Activated CD4-positive, alpha-beta T cell treated with anti-CD3 and anti-CD28 coated beads, Interleukin-2, Interleukin-4, amounts not matched to agents 100 ng/mL and 50 ng/mL, durations not matched to agents 16 hours and 8 hours (primary cell): ENCODE measurements at regions not wholly inside any gene's neighbourhood (a gene's known extent, or its start where the extent isn't known, plus 50 kb on each side); places are given as distances from the start of the nearest gene placed in this dataset.
"Not testable (repeated sequence)": the region's sequence is repeated elsewhere in the genome, so short reads cannot be mapped to it uniquely, and the experiment has no call there.

Experiments
- DNase-seq: peaks from one replicate; pipeline ENCODE4 v3.0.0-alpha.2; 2020; ENCODE audit warnings: low spot score

- not testable (repeated sequence) for DNase-seq
Measured at GRCh38 chr3:105296182-105296822, 70.4 kb upstream of the ALCAM start.

GRCh38 chr3:105304487-105304886 is 62.2 kb upstream of the ALCAM start:
- DNase-seq = no peak

- DNase-seq = no peak
Measured at GRCh38 chr3:105315144-105315543, 51.6 kb upstream of the ALCAM start.

- no peak for DNase-seq
Measured at GRCh38 chr3:105315815-105316214, 50.9 kb upstream of the ALCAM start.

- DNase-seq = no peak
Measured at GRCh38 chr3:105316331-105316730, 50.4 kb upstream of the ALCAM start.
